Effector memory CD8-positive, alpha-beta T cell (primary cell): ENCODE measurements at regions not wholly inside any gene's neighbourhood (a gene's known extent, or its start where the extent isn't known, plus 50 kb on each side); places are given as distances from the start of the nearest gene placed in this dataset.

Experiments
- ATAC-seq: fragments of 150-1000 bp; cut with Tn5 transposase; replicated peaks from 2 replicates; pipeline ENCODE4 v1.10.0; 2021; ENCODE audit warnings: mild to moderate bottlenecking, moderate library complexity
- DNase-seq, 3 experiments: peaks; one replicate each; pipeline ENCODE4 v3.0.0; 2021
- H3K27ac Mint-ChIP-seq, 2 donors: one replicate each; pipeline ENCODE4 v1.8.0; 2022; ENCODE audit warnings: mild to moderate bottlenecking in 2 of 2, mixed read lengths in 2 of 2, moderate library complexity in 2 of 2
- H3K27me3 Mint-ChIP-seq, 2 donors: one replicate each; pipeline ENCODE4 v1.8.0; 2022; ENCODE audit warnings: mixed read lengths in 2 of 2
- H3K36me3 Mint-ChIP-seq: one replicate; pipeline ENCODE4 v1.8.0; 2022; ENCODE audit warnings: mild to moderate bottlenecking, moderate library complexity, mixed read lengths; ENCODE audit not compliant: insufficient read depth
- H3K4me1 Mint-ChIP-seq, 2 donors: one replicate each; pipeline ENCODE4 v1.8.0; 2022; ENCODE audit warnings: low read depth in 2 of 2, mixed read lengths in 2 of 2
- H3K4me3 Mint-ChIP-seq, 2 donors: one replicate each; pipeline ENCODE4 v1.8.0; 2022; ENCODE audit warnings: mild to moderate bottlenecking in 2 of 2, mixed read lengths in 2 of 2, moderate library complexity in 2 of 2
- H3K9me3 Mint-ChIP-seq, 2 donors: one replicate each; pipeline ENCODE4 v1.8.0; 2022; ENCODE audit warnings: mixed read lengths in 2 of 2

DNA sequence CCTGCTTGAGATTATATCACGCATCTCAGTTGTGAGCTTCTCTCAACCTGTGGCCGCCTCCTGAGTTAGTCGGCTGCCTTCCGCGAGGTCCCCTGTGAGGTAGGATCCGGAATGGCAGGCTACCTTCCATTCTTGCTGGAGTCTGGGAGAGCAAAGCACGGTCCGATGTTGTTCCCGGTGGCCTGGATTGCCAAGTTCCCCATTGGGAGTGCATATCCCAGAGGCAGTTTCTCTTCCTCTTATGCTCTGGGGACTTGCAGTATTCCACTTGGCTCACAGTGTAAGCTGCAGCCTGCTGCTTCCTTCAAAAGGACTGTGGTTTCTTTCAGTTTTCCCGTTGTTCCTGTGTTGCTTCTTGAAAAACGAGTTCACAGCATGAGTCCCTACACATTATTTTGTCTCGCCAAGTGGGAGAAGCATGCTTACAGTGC is 225.4 kb upstream of the ZWINT start:
- Mint-ChIP-seq H3K4me1 (no peaks in the 10 kb centered on the region), H3K27me3 (no peaks in the 10 kb centered on the region), H3K27ac (no peak overlapping the region), H3K4me3 (no peak overlapping the region), H3K36me3 (no peaks in the 10 kb centered on the region), H3K9me3 (peaks cover 0 to 2% of the 10 kb centered on the region in 2 donors)
- no peak for ATAC-seq
- no peak for DNase-seq

DNA sequence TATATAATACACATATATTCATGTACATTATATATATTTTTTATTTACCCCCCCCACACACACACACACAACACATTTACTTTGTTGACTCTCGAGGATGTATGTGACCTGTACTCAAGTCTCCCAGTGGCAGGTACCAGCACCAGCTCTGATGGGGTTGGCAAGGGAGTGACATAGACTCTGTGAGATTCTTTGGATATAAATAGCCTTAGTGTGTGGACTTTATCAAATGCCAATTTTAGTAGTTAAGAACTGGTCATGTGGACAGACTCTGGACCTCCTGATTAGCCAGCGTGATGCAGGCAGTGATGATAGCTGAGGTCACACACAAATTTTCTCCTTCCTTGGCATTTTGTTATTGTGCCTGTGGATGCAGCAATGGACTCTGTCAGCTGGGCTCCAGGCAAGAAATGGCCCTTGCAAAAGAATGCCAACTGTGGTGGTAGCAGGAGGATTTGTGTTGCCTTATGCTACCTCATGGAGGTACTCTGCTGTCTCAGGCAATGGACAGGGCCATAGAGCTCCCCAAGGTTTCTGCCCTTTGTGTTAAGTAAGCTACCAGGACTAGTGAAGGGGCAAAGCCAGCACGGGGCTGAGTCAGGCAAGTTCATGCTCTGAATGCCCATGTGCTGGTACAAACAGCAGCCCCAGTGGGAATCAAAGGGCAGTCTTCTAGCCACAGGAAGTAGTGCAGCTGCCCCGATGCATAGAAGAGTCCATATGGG is 224.6 kb upstream of the ZWINT start:
- no peak overlapping the region for H3K27ac Mint-ChIP-seq
- DNase-seq, result no peak
- H3K9me3 Mint-ChIP-seq, result peaks cover 0 to 4% of the 10 kb centered on the region in 2 donors
- no peak for ATAC-seq
- H3K4me3 Mint-ChIP-seq, result no peak overlapping the region
- no peaks in the 10 kb centered on the region for H3K27me3 Mint-ChIP-seq
- H3K36me3 Mint-ChIP-seq, result no peaks in the 10 kb centered on the region
- H3K4me1 Mint-ChIP-seq, result no peaks in the 10 kb centered on the region

- Mint-ChIP-seq H3K9me3 (peaks cover 0 to 4% of the 10 kb centered on the region in 2 donors), H3K4me3 (no peak overlapping the region), H3K4me1 (no peaks in the 10 kb centered on the region), H3K36me3 (no peaks in the 10 kb centered on the region), H3K27ac (no peak overlapping the region), H3K27me3 (no peaks in the 10 kb centered on the region)
- DNase-seq (no peak), ATAC-seq (no peak)
These were observed 222.3 kb upstream of the ZWINT start for GRCh38 chr10:56583316-56583715.

DNA sequence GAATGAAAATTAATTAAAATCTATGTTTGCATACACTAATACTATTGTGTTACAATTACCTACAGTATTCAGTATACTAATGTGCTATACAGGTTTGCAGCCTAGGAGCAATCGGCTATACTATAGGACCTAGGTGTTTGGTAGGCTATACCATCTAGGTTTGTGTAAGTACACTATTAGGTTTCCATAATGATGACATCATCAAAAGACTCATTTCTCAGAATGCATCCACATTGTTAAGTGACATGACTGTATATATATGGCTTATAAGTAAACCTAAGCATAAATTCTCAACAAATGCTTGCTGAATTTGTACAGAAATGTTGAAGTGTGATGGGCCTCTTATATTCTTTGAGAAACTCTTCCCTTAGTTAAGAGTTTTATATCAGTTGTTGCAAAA is 206.5 kb upstream of the ZWINT start:
- no peaks in the 10 kb centered on the region for H3K36me3 Mint-ChIP-seq
- no peaks in the 10 kb centered on the region for H3K27me3 Mint-ChIP-seq
- H3K4me3 Mint-ChIP-seq, result no peak overlapping the region
- no peak for DNase-seq
- peaks cover 5 to 26% of the 10 kb centered on the region in 2 donors for H3K9me3 Mint-ChIP-seq
- no peak overlapping the region for H3K27ac Mint-ChIP-seq
- H3K4me1 Mint-ChIP-seq, result no peaks in the 10 kb centered on the region
- no peak for ATAC-seq

DNA sequence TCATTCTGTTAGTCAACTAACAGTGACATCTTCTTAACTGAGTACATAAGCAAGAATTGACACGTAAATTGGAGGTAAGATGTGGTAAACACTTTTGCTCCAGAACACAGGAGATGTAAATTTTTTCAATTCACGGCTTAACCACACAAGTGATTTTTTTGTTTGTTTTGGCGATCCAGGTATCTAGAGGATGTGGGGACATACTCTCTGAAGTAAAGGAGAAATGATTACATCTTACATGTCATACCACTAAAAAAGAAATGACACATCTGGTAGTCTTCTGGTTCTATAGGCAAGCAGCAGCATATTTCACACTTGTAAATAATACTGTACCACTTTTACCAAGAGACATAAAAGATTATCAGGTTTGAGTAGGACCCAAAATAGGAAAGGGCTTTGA is 200.3 kb upstream of the ZWINT start:
- ATAC-seq, result no peak
- Mint-ChIP-seq H3K9me3 (peaks cover 6 to 8% of the 10 kb centered on the region in 2 donors), H3K27ac (no peak overlapping the region), H3K36me3 (no peaks in the 10 kb centered on the region), H3K27me3 (no peaks in the 10 kb centered on the region), H3K4me1 (no peaks in the 10 kb centered on the region), H3K4me3 (no peak overlapping the region)
- DNase-seq, result no peak

DNA sequence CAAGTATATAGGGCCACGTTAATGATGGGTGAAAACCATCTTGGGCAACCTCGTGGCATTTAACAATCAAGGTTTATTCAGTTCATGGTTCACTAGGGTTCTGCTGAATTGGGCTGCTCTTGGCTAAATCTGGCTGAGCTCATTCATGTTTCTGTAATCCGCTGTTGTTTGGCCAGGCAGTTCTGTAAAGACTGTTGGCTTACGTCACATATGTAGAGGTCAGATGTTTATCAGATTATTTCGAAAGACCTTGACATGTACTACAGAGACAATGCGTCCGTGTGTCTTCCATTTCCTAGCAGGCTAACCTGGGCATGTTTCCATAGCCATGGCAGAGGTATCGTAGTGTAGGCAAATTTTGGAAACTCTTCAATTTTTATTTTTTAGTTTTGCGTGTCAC is 190.0 kb upstream of the ZWINT start:
- Mint-ChIP-seq H3K9me3 (peaks cover 8 to 13% of the 10 kb centered on the region in 2 donors), H3K27ac (no peak overlapping the region), H3K27me3 (no peaks in the 10 kb centered on the region), H3K4me3 (no peak overlapping the region), H3K36me3 (no peaks in the 10 kb centered on the region), H3K4me1 (no peaks in the 10 kb centered on the region)
- DNase-seq (no peak), ATAC-seq (no peak)

DNA sequence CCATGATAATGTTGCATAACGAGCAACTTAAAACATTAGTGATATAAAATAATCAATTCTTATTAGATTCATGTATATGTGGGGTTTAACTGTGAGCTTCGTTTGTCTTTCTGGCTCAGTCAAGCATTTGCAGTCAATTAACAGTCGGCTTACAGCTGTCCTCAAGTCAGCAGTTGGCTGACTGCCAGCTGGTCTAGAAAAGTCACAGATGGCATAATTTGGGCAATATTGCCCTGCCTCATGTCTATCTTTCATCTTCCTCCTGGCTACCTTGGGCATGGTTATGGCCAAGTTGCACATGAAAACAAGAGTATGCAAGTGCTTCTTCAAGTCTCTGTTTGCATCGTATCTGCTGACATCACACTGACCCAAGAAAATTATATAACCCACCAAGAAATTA is 186.1 kb upstream of the ZWINT start:
- Mint-ChIP-seq H3K9me3 (peaks cover 0 to 6% of the 10 kb centered on the region in 2 donors), H3K36me3 (no peaks in the 10 kb centered on the region), H3K27me3 (no peaks in the 10 kb centered on the region), H3K4me3 (no peak overlapping the region), H3K4me1 (no peaks in the 10 kb centered on the region), H3K27ac (no peak overlapping the region)
- no peak for DNase-seq
- ATAC-seq, result no peak

GRCh38 chr10:56537984-56538383 is 176.9 kb upstream of the ZWINT start:
- peaks cover 0 to 6% of the 10 kb centered on the region in 2 donors for H3K9me3 Mint-ChIP-seq
- H3K27me3 Mint-ChIP-seq, result no peaks in the 10 kb centered on the region
- no peak for DNase-seq
- H3K36me3 Mint-ChIP-seq, result no peaks in the 10 kb centered on the region
- no peaks in the 10 kb centered on the region for H3K4me1 Mint-ChIP-seq
- no peak for ATAC-seq
- H3K27ac Mint-ChIP-seq, result no peak overlapping the region
- H3K4me3 Mint-ChIP-seq, result no peak overlapping the region

GRCh38 chr10:56522166-56522565 is 161.1 kb upstream of the ZWINT start:
- no peak overlapping the region for H3K4me3 Mint-ChIP-seq
- no peaks in the 10 kb centered on the region for H3K27me3 Mint-ChIP-seq
- ATAC-seq, result no peak
- H3K4me1 Mint-ChIP-seq, result no peaks in the 10 kb centered on the region
- H3K27ac Mint-ChIP-seq, result no peak overlapping the region
- peaks cover 2 to 7% of the 10 kb centered on the region in 2 donors for H3K9me3 Mint-ChIP-seq
- peaks cover 3% of the 10 kb centered on the region for H3K36me3 Mint-ChIP-seq
- DNase-seq, result no peak

- H3K27me3 Mint-ChIP-seq, result no peaks in the 10 kb centered on the region
- DNase-seq (no peak), ATAC-seq (no peak)
- no peak overlapping the region for H3K4me3 Mint-ChIP-seq
- no peaks in the 10 kb centered on the region for H3K4me1 Mint-ChIP-seq
- no peaks in the 10 kb centered on the region for H3K36me3 Mint-ChIP-seq
- H3K27ac Mint-ChIP-seq, result no peak overlapping the region
- H3K9me3 Mint-ChIP-seq, result peaks cover 8 to 17% of the 10 kb centered on the region in 2 donors
These were observed 147.5 kb upstream of the ZWINT start for GRCh38 chr10:56508562-56508961.

- H3K9me3 Mint-ChIP-seq, result peaks cover 8 to 26% of the 10 kb centered on the region in 2 donors
These were observed 146.0 kb upstream of the ZWINT start for GRCh38 chr10:56507033-56507432.

DNA sequence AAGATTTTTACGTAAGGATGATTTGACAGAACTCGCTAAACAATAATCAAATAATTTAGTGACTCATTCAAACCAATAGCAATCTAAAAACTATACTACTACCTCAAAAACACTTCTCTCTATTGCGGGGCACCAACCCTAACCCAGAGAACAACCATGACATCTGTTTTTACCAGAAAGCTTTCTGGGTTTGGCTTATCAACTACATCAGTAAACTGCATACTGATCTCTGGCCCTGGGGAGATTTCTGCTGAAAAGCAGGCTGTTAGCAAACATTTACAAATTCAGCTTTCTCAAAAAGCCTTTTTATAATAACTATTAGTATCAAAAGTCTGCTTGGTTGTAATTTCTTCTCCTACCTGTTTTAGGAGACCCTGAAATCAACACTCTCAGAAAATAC is 144.5 kb upstream of the ZWINT start:
- H3K27ac Mint-ChIP-seq, result no peak overlapping the region
- H3K4me3 Mint-ChIP-seq, result no peak overlapping the region
- H3K27me3 Mint-ChIP-seq, result no peaks in the 10 kb centered on the region
- ATAC-seq (no peak), DNase-seq (no peak)
- H3K4me1 Mint-ChIP-seq, result no peaks in the 10 kb centered on the region
- peaks cover 8 to 19% of the 10 kb centered on the region in 2 donors for H3K9me3 Mint-ChIP-seq
- H3K36me3 Mint-ChIP-seq, result no peaks in the 10 kb centered on the region

More at GRCh38 chr10:56507033-56507432, 146.0 kb upstream of the ZWINT start:
- ATAC-seq, result no peak
- no peaks in the 10 kb centered on the region for H3K27me3 Mint-ChIP-seq
- no peak overlapping the region for H3K4me3 Mint-ChIP-seq
- H3K4me1 Mint-ChIP-seq, result no peaks in the 10 kb centered on the region
- no peak for DNase-seq
- H3K36me3 Mint-ChIP-seq, result no peaks in the 10 kb centered on the region
- no peak overlapping the region for H3K27ac Mint-ChIP-seq

DNA sequence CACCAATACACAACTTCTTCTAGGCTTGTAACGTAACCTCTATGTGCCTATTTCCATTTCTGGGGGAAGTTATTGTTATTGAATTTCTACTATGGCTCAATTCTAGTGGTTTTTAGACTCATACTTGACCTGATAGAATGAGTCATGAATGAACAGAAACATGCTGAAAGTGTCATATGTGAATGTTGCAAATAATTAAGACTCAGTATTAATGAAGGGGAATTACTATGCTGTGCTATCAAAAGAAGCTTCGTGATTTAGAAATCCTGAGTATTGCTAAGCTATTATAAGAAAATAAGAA is 135.1 kb upstream of the ZWINT start:
- no peak for ATAC-seq
- H3K27ac Mint-ChIP-seq, result no peak overlapping the region

DNA sequence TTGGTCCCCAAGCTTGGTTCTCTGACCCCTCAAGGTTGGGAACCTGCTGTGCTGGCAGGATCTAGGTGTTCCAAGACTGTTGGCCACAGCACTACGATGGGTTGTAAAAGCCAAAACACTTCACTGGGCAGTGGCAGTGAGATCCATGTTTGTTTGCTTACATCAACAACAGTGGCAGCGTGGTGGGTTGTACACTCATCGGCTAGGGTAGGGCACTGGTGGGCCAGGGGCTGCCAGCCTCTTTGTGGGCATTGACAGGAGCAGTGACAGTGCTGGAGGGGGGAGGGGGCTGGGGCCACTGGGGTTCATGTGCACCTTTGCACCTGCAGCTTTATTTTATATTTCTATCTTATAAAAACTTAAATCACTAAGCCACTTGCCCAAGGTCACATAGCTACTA is 126.7 kb upstream of the ZWINT start:
- H3K27ac Mint-ChIP-seq, result no peak overlapping the region

More for the DNA sequence above, 135.1 kb upstream of the ZWINT start:
- no peak for DNase-seq
- Mint-ChIP-seq H3K27me3 (no peaks in the 10 kb centered on the region), H3K4me1 (no peaks in the 10 kb centered on the region), H3K36me3 (no peaks in the 10 kb centered on the region), H3K9me3 (peaks cover 0 to 7% of the 10 kb centered on the region in 2 donors), H3K4me3 (no peak overlapping the region)

More for the DNA sequence above, 126.7 kb upstream of the ZWINT start:
- no peak for DNase-seq
- H3K27me3 Mint-ChIP-seq, result no peaks in the 10 kb centered on the region
- no peak overlapping the region for H3K4me3 Mint-ChIP-seq
- no peaks in the 10 kb centered on the region for H3K36me3 Mint-ChIP-seq
- H3K4me1 Mint-ChIP-seq, result no peaks in the 10 kb centered on the region
- no peak for ATAC-seq
- H3K9me3 Mint-ChIP-seq, result peaks cover 0 to 1% of the 10 kb centered on the region in 2 donors
